NOMO-1 treated with DMSO at 0.1 percent for 48 hours (cell line): ENCODE measurements at regions not wholly inside any gene's neighbourhood (a gene's known extent, or its start where the extent isn't known, plus 50 kb on each side); places are given as distances from the start of the nearest gene placed in this dataset.

Source experiments
- DNase-seq: peaks from one replicate; lab custom pipeline; 2025; ENCODE audit not compliant: unreplicated experiment; lab: John Stamatoyannopoulos, UW

- DNase-seq: no peak
Measured at GRCh38 chr10:62885684-62886461, 69.7 kb upstream of the EGR2 start.

- no peak for DNase-seq
Measured at GRCh38 chr10:62880162-62880561, 64.0 kb upstream of the EGR2 start.

- no peak for DNase-seq
Measured at GRCh38 chr10:62873866-62874265, 57.7 kb upstream of the EGR2 start.

GRCh38 chr10:62870866-62871265, 54.7 kb upstream of the EGR2 start:
- DNase-seq: no peak

- no peak for DNase-seq
Measured at GRCh38 chr10:62869958-62870357, 53.8 kb upstream of the EGR2 start.

GRCh38 chr10:62866941-62867340, 50.8 kb upstream of the EGR2 start:
- no peak for DNase-seq

GRCh38 chr10:62866451-62866850, 50.3 kb upstream of the EGR2 start:
- DNase-seq: no peak
